NOMO-1 treated with DMSO at 0.1 percent for 48 hours (cell line): ENCODE measurements at regions not wholly inside any gene's neighbourhood (a gene's known extent, or its start where the extent isn't known, plus 50 kb on each side); places are given as distances from the start of the nearest gene placed in this dataset.
A peak's percentile ranks its signal among the peaks of the same experiment; 100 is the strongest.

Experiments
- DNase-seq: peaks from one replicate; lab custom pipeline; 2025; ENCODE audit not compliant: unreplicated experiment; lab: John Stamatoyannopoulos, UW

DNA sequence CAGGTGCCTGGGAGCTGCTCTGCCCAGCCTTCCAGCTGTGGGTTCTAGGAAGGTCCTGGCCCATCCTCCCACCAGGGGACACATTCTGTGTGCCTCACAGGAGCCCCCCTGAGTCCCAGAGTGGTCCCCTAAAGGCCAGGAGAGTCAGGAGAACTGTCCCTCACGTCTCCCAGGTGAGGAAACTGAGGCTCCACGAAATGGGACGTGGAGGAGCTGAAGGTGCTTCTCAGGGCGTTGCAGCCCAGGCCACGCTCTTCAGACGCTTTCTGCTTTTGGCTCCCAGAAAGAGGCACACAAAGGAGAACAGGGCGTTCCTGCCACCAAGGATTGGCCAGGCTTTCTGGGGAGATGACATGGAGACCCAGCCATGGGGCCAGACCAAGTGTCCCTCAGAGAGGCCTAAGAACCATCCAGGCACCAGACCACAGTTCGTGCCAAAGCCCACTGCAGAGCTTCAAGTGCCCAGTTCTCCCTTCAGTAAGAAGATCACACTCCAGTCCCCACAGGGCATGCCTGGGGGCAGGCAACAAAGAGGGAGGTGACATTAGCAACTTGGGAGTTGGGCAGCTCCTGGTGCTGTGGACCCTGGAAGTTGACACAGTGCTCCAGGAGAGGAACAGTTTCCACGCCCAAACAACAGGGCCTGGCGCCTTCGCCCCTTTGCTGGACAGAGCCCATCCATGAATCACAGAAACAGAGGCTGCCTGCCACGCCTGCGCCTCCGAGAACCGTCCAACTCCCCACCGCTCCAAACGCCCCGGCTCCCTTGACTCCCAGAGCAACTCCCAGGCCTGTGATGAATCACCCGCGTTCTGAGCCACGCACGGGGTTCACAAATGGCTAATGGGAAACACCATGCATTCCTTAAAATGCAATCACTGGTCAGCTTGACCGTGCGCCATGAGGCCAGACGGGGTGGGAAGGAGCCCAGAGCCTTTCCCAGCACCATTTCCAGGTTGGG, 589.2 kb downstream of the BRD1 start:
- no peak for DNase-seq

DNA sequence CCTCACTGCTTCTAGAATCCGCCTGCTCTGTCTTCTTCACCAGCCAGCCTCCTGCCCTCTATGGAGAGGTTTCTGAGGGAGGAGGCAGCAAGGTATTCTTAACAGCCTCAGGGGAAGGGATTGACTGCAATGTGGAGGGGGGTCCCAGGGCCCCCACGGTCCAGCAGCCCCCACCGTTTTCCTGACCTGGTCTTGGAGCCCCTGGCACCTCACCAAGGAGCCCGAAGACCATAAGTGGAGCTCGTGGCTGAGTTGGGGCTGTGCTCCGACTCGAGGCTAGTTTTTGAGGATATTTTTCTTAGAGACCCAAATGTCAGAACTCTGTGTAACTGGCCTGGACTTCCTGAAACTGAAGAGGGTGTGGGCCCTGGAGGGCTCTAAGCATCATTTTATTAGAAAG, 590.0 kb downstream of the BRD1 start:
- DNase-seq: no peak

DNA sequence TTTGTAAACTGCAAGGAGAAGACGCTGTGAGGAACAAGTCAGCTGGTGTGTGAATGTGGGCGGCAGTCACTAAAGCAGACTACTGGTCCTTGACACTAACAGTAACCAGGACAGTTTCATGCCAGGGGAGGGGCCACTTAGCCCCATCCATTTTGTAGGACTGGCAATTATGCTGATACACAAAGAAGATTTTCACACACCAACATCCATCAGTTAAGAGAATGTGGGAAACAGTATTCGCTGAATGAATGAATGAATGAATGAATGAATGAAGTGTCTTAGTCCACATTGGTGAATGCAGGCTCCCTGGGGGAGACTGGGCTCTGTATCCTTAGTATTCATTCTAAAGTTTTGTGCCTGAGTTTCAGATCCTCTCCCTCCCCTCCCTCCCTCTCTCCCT, 590.4 kb downstream of the BRD1 start:
- DNase-seq: no peak

DNA sequence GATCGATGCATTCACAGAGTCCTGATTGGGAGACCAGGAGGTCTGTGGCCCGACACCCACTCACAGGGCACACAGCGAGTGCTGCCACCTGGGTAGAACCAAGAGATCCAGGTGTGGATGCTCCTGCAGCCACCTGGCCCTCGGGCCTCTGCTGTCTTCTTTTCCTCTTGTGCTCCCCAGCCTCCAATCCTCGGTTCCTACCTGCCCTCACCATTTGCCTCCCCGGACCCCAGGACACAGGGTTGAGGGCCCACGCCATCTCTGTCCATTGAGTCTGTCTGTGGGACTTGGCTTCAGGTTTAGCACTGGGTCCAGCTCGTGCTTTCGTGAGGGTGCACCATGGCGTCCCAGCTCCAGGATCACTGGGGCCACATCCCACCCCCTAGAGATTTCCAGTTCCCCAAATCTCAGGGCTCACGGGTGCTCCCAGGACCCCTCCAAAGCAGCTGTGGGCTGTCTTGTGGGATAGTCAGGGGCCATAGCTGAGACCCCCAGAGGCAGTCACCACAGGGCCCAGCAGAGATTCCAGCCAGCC, 591.1 kb downstream of the BRD1 start:
- no peak for DNase-seq

DNA sequence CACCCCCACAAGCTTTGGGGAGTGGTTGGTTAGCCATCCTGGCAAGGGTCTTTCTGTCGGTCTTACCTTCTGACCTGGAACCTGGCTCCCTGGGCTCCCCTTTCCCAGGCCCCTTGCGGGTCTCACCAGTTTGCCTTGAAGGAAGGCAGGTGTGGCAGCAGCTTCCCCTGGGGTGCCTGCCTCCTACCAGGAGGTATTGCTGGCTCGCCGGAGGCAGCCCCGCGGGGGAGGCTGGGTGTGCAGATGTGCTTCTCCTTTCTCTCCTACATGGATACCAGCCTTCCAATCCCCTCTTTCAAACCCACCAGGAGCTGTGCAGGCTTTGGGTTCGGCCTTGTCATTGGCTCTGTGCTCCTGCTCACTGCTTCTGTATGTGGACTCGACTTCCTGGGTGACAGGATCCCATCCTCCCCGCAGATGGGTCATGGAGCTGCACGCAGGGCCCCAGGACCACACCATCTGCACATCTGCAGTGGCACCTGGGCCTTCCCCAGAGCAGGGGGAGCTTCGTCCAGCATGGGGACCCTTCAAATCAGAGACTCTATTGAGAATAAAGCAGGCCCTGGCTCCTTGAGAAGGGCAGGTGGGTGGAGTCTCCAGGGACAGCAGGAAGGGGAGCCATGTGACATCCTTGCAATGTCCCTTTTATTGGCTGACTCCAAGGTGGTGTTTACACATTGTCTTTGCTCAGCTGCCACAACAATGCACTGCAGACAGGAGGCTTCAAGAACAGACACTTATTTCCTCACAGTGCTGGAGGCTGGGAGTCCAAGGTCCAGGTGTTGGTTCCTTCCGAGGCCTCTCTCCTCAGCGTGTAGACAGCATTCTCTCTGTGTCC, 592.0 kb downstream of the BRD1 start:
- DNase-seq: no peak

DNA sequence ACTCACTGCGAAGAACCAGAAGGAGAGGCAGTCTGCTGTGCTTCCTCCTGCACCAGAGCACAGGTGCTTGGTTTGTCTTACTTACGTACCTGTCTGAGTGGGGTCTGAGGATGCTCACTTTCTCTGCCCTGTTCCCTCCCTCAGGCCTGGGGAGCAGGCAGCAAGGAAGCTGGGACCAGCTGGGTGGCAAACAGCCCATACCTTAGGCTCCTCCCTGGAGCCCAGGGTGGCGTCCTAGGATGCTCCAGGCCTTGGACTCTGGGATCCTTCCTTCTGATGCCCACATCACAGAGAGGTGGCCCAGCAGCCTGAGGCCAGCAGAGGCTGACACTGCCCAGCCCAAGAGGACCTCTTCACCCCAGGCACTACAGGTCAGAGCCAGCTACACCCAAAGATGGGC, 593.2 kb downstream of the BRD1 start:
- DNase-seq: no peak

DNA sequence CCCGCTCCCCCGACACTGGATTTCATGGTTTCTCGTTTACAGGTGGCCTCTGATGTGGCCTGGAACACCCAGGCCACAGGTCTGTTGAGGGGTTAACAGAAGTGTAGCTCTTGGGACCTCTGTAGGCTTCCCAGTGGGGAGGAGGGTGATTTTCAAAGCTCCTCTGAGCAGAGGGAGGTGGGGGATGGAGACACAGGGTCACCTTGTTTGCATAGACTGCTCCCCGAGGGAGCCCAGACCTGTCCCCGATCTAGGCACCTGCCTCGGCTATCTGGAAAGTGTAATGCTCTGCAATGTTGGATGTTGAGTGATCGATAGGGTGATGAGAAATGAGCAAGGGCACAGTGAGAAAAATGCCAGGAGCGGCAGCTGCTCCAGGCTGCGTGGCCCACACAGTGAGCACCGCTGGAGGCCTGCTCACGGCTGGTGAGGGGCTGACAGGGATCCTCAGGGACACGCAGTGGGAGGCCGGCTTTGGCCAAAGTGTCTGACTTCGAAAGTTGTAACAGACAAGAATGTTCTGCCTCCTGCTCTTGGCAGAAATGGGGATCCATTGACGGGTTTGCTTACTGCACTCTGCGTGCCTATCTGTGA, 594.1 kb downstream of the BRD1 start:
- DNase-seq: no peak

DNA sequence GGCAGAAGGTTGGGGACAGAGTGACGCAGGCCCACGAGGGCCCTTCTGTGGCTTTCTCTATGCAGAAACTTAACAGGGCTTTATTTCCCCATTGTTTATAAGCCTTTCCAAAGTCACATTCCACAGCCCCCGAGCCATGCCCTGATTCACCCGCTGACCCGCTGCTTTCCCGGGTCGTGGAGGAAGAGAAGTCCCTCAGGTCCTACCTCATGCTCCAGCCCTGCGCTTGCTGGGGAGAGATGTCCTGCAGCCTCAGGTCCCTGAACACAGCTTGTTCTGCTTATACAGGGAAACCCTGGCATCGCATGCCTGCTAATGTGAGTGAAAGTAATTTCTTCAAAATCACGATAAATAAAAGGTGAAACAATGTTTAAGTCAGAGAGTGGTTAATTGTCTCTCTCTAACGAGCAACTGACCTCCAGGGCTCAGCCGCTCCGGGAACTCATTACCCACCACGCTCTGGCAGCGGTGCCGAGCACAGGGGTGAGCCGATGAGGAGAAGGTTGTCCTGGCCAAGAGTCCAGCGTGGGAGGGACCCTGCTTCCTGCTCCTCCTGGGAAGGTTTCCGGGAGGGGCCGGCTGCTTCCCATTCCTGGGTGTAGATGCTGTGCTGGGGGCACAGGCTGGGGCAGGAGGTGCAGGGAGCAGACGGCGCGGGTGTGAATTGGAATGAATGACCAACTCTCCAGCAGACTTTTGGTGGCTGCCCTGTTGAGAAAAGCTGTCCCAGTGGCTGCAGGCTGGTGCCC, 595.2 kb downstream of the BRD1 start:
- DNase-seq: no peak

DNA sequence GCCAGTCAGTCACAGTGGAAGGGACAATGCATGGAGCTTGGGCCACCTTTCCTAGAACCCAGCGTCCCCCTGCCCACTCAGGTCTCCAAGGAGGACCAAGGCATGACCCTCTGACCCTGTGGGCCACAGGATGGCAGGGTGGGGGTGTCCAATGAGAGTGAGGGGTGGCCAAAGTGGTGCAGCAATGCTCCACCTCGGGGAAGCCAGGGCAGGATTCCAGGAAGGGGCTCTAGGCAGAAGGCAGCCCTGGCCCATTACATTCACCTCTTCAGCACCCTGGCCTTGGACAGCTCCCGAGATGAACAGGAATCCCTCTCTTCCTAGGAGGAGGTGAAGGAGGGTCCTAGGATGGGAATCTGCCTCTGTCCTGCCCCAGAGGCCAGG, 597.5 kb downstream of the BRD1 start:
- no peak for DNase-seq

DNA sequence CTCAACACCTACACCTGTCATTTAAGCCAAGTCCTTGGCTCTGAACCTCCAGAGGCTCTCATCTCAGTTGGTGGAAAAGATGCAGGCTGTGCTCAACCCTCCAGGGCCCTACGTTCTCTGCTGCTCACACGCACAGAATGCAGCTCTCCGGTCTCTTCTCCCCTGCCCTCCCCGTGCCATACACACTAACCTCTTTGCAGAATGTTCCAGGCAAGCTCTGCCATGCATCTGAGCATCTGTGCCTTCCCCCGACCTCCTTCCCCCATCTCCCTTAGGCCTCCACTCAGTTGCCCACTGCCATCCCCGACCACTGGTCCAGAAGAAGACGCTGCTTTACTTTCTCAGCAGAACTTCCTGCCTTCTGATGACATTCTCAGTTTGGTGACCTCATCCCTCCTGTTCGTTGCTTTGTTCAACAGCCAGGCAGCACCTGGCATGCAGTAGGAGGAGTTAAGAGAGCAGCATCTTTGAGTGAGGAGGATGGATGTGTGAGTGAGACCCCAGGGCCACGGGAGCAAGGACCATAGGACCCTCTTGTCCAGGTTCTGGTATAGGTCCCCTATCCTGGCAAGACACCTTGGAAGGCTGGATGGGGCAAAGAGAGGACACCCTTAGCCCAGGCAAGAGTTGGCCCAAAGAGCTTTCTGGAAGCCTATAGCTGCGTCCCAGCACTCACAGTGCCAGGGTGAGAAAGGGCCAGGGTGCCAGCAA, 598.0 kb downstream of the BRD1 start:
- DNase-seq: no peak

DNA sequence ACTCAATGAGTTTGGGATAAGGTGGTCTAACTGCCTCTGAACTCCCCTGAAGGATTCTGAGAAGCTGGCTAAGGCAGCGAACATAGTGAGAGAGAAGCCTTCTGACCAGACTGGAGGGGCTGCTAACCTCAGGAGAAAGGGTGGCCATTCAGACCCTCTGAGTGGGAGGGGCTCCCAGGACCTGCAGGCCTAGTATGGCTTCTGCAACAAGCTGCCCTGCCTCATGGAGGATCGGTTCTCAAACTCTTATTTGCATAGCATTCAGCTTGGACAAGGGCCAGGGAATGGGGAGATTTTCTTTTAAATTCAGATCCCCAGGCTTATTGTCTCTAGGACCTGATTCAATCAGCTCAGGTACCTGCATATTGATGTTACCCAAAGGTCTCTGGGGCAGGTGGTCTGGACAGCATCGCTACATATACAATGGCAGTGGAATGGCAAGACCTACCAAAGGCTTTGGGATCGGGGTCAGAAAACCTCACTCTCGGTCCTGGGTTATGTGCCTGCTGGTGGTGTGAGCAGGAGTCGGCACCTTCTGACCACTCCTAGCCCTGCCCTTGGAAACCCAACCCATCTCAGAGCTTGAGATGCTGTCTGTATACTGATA, 599.1 kb downstream of the BRD1 start:
- DNase-seq: no peak

DNA sequence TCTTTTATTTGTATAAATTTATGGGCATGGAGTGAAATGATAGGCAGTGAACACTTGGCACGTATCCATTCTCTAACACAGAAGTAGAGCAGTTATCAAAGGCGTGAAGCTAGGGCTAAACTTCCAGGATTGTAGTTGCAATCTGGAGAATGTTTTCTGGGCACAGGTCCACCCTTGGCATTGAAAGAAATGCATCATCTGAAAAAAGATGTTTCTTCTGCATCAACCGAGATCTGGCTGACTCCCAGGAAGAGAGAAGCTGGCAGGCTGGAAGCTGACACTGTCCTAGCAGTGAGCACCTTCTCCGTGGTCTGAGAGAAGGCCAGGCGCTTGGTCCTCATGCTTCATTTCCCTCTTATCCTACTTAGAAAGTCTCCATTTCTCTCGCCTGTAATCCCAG, 600.0 kb downstream of the BRD1 start:
- no peak for DNase-seq

DNA sequence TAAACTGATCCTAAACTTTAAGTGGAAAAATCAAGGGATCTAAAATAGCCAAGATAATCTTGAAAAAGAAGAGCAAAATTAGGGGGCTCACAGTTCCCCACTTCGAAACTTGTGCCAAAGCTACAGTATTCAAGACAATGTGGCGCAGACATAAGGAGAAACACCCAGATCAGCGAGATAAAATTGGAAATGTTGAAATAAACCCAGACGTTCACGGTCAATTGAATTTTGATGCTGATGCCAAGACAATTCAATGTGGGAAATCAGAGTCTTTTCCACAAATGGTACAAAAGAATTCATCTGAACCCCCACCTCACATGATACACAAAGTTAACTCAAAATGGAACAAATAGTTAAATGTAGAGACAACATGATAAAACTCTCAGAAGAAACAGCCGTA, 601.6 kb downstream of the BRD1 start:
- no peak for DNase-seq

DNA sequence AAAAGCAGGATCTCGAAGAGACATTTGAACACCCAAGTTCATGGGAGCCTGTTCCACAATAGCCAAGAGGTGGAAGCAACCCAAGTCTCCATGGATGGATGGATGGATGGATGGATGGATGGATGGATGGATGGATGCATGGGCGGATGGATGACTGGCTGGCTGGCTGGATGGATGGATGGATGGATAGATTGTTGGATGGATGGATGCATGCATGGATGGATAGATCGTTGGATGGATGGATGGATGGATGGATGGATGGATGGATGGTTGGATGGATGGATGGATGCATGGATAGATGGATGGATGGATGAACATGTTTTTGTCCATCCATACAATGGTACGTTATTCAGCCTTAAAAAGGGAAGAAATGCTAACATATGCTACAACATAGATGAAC, 603.4 kb downstream of the BRD1 start:
- no peak for DNase-seq

DNA sequence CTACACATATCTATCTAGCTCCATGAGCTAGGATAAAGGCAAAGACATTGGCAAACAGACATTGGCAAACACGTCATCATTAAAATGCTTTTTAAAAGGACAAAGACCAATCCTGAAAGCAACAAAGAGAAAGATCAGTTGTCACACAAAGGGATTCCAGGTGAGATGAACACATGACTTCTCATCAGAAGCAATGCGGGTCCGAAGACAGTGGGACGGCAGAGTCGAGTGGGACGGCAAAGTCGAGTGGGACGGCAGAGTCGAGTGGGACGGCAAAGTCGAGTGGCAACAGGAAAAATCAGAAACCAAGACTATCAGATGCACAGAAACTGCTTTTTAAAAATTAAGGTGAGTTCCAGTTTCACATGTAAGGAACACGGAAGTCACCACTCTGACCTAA, 609.5 kb downstream of the BRD1 start:
- no peak for DNase-seq

DNA sequence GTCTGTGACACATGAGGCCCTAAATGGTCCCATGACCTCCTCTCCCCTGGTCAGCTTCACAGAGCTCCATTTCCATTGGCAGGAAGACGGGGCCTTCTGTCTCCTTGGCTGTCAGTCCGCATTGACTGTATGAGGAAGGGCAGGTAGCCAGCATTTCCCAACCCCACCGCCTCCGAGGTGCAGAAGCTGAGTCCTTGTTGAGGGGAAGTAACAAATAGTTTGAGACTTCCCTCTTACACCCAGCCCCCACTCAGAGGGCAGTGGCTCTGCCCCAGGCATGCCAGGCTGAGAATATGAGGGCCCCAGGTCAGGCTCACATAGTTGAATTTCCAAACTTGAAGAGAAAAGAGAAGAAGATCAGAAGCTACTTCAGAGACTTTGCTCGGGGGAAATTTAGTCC, 611.1 kb downstream of the BRD1 start:
- DNase-seq: peak; percentile 20

DNA sequence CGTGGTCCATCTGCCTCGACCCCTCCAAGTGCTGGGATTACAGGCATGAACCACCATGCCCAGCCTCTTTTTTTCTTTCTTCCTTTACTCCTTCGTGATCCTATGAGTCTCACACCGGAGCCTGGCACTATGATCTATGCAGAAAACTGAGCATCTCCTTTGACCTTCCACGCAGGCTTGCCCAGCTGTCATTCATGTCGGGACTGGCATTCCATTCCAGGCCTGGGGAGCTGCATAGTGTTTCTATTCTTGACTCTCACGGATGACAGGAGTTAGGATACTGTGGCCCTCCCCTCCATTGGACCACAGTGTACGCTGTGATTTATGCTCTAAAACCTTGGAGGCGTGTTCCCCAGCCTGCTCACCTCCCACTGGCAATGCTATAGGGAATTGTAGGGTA, 611.8 kb downstream of the BRD1 start:
- DNase-seq: no peak

DNA sequence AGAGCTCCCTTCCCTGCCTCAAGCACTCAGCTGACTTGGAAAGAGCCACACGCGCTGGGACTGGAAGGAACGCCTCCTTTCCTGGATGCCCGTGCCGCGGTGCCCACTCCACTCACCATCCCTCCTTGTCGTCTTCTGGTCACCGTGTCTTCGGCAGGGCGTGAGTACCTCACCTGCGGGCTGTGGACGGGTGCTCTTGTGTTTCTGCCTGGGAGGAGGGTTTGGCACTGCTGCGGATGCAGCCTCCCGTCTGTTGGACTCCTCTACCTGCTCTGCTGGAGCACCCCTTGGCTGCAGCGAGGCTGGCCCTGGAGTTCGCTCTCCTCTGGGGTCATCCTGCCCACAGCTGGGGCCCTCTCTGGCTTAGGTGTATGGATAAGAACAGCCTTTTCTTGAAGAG, 612.7 kb downstream of the BRD1 start:
- DNase-seq: no peak

DNA sequence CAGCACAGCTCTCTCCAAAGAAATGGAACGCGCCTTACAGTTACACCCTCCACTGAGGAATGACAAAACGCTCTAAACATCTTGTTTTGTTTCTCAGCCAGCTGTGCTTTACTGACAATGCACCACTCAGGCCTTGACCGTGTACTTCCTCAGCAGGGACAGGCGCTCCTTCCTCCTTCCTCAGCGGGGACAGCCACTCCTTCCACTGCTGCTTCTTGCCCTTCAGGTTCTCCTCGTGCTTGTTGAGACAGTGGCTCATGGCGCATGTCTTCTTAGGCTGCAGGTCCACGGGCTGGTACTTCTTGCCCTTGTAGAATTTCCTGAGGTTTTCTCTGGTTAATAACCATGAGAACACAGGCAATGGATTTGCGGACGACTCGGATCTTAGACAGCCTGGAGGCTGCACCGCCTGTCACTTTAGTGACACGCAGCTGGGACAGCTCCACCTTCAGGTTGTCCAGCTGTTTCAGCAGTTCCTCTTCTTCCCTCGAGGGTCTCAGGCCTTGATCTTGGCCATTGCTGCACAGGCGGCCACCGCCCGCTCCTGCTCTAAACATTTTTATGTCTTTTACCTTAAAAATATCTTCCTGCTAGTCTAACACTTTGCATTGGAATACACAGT, 613.8 kb downstream of the BRD1 start:
- DNase-seq: no peak
